SK-N-SH treated with all-trans-retinoic acid at 6 μM for 48 hours (cell line): ENCODE measurements at regions not wholly inside any gene's neighbourhood (a gene's known extent, or its start where the extent isn't known, plus 50 kb on each side); places are given as distances from the start of the nearest gene placed in this dataset.

Experiments
- ATAC-seq: fragments of 200-7000 bp; cut with Tn5 transposase; 3 replicates; pipeline ENCODE4 v1.9.1; 2020; ENCODE audit warnings: mild to moderate bottlenecking, moderate library complexity
- ARNTL ChIP-seq: fragments of 450-650 bp; formaldehyde crosslinking; IDR thresholded peaks from 2 replicates; pipeline ENCODE4 v1.5.0; 2020; ENCODE audit warnings: low read depth, mild to moderate bottlenecking, moderate library complexity, borderline replicate concordance
- CREB5 ChIP-seq: fragments of 250-450 bp; sonication (Bioruptor Pico); IDR thresholded peaks from 2 replicates; pipeline ENCODE4 v1.5.1; 2020; ENCODE audit warnings: low read depth, mild to moderate bottlenecking, moderate library complexity
- CSDC2 ChIP-seq: fragments of 250-450 bp; sonication (Bioruptor Pico); IDR thresholded peaks from 2 replicates; pipeline ENCODE4 v1.5.0; 2020; ENCODE audit warnings: mild to moderate bottlenecking, moderate library complexity
- CSRNP3 ChIP-seq: fragments of 250-450 bp; sonication (Bioruptor Pico); IDR thresholded peaks from 2 replicates; pipeline ENCODE4 v1.5.1; 2021; ENCODE audit warnings: mild to moderate bottlenecking, moderate library complexity
- ESRRG ChIP-seq: fragments of 250-450 bp; sonication (Bioruptor Pico); IDR thresholded peaks from 2 replicates; pipeline ENCODE4 v1.6.1; 2021; ENCODE audit warnings: mild to moderate bottlenecking
- ISL1 ChIP-seq: fragments of 250-450 bp; sonication (Bioruptor Pico); IDR thresholded peaks from 2 replicates; pipeline ENCODE4 v2.1.2; 2022; ENCODE audit warnings: mild to moderate bottlenecking, moderate library complexity
- OSR1 ChIP-seq: fragments of 250-450 bp; sonication (Bioruptor Pico); IDR thresholded peaks from 2 replicates; pipeline ENCODE4 v1.8.0; 2022; ENCODE audit warnings: moderate library complexity, mild to moderate bottlenecking, inconsistent platforms
- PATZ1 ChIP-seq: fragments of 250-450 bp; sonication (Bioruptor Pico); IDR thresholded peaks from 2 replicates; pipeline ENCODE4 v1.8.0; 2020; ENCODE audit warnings: mild to moderate bottlenecking, moderate library complexity, borderline replicate concordance
- POU6F1 ChIP-seq: fragments of 250-450 bp; sonication (Bioruptor Pico); IDR thresholded peaks from 2 replicates; pipeline ENCODE4 v1.8.0; 2021; ENCODE audit warnings: low read depth, mild to moderate bottlenecking, moderate library complexity, borderline replicate concordance
- SNAI2 ChIP-seq: fragments of 250-450 bp; sonication (Bioruptor Pico); IDR thresholded peaks from 2 replicates; pipeline ENCODE4 v1.5.0; 2020; ENCODE audit warnings: mild to moderate bottlenecking, moderate library complexity
- TCF4 ChIP-seq: fragments of 250-450 bp; sonication (Bioruptor Pico); IDR thresholded peaks from 2 replicates; pipeline ENCODE4 v1.8.0; 2021; ENCODE audit warnings: mild to moderate bottlenecking, moderate library complexity, borderline replicate concordance
- TOX ChIP-seq: fragments of 250-450 bp; sonication (Bioruptor Pico); IDR thresholded peaks from 2 replicates; pipeline ENCODE4 v1.8.0; 2021; ENCODE audit warnings: mild to moderate bottlenecking, moderate library complexity, borderline replicate concordance
- TSHZ2 ChIP-seq: fragments of 250-450 bp; sonication (Bioruptor Pico); IDR thresholded peaks from 2 replicates; pipeline ENCODE4 v1.5.0; 2020; ENCODE audit warnings: mild to moderate bottlenecking, moderate library complexity
- ZC3H10 ChIP-seq: fragments of 250-450 bp; sonication (Bioruptor Pico); IDR thresholded peaks from 2 replicates; pipeline ENCODE4 v1.5.1; 2021; ENCODE audit warnings: mild to moderate bottlenecking, moderate library complexity
- ZFP3 ChIP-seq: fragments of 250-450 bp; sonication (Bioruptor Pico); IDR thresholded peaks from 2 replicates; pipeline ENCODE4 v1.5.0; 2020; ENCODE audit warnings: mild to moderate bottlenecking, moderate library complexity
- ZNF565 ChIP-seq: fragments of 450-650 bp; formaldehyde crosslinking; conservative IDR thresholded peaks from 2 replicates; pipeline ENCODE4 v1.5.0; 2020; ENCODE audit warnings: low read depth, mild to moderate bottlenecking, moderate library complexity
- ZNF70 ChIP-seq: fragments of 450-650 bp; formaldehyde crosslinking; IDR thresholded peaks from 2 replicates; pipeline ENCODE4 v1.5.0; 2020; ENCODE audit warnings: mild to moderate bottlenecking, moderate library complexity

GRCh38 chr19:28074773-28075172, 1138.2 kb downstream of the UQCRFS1 start:
- TF ChIP-seq SNAI2 (CRISPR knock-in tag) (no peak), CREB5 (CRISPR knock-in tag) (no peak), ZC3H10 (no peak), ZNF565 (CRISPR knock-in tag) (no peak), ESRRG (CRISPR knock-in tag) (no peak), ZNF70 (no peak), ARNTL (CRISPR knock-in tag) (no peak), POU6F1 (CRISPR knock-in tag) (no peak), CSRNP3 (CRISPR knock-in tag) (no peak), CSDC2 (CRISPR knock-in tag) (no peak), ZFP3 (no peak), OSR1 (CRISPR knock-in tag) (no peak), PATZ1 (CRISPR knock-in tag) (no peak), TSHZ2 (no peak), TCF4 (no peak)
- ATAC-seq, result no peak

- TF ChIP-seq POU6F1 (CRISPR knock-in tag), result no peak
- TF ChIP-seq ARNTL (CRISPR knock-in tag), result no peak
- no peak for TF ChIP-seq ZC3H10
- ATAC-seq, result no peak
Measured at GRCh38 chr19:28067882-28068281, 1145.1 kb downstream of the UQCRFS1 start.

GRCh38 chr19:28066988-28067387, 1146.0 kb downstream of the UQCRFS1 start:
- ATAC-seq, result no peak
- TF ChIP-seq TSHZ2, result no peak
- TF ChIP-seq TOX, result no peak
- no peak for TF ChIP-seq CREB5 (CRISPR knock-in tag)
- no peak for TF ChIP-seq PATZ1 (CRISPR knock-in tag)
- TF ChIP-seq ISL1, result no peak
- TF ChIP-seq, all 23 proteins: peak for 0
